ENCODE measurements at regions not wholly inside any gene's neighbourhood (a gene's known extent, or its start where the extent isn't known, plus 50 kb on each side); places are given as distances from the start of the nearest gene placed in this dataset.

DNA sequence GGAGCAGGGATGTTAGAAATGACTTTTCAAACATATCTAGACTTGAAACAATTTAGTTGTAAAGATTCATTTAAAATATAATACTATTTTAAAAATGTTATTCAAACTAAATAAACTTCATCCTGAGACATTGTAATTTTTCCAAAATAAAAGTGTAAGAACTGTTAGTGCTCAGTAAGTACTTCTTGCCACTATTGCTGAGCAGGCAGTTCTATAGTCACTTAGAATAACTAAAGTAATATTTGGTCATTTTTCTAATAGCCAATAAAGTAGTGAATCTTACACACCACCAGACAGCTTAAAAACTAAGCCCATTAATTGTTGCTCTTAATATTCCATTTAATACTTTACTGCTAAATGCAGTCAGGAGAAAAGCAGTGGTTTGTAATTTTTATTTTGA, 1120.0 kb upstream of the CDH10 start:
- no peak for DNase-seq (ENCODE audit: extremely low spot score, unreplicated experiment)
- Mint-ChIP-seq H3K27ac (ENCODE audit: unreplicated experiment) (no peak overlapping the region), H3K27me3 (ENCODE audit: unreplicated experiment) (no peaks in the 10 kb centered on the region), H3K36me3 (ENCODE audit: unreplicated experiment) (no peaks in the 10 kb centered on the region), H3K9me3 (ENCODE audit: unreplicated experiment) (peaks cover 9% of the 10 kb centered on the region), H3K4me1 (ENCODE audit: unreplicated experiment) (no peaks in the 10 kb centered on the region), H3K4me3 (ENCODE audit: unreplicated experiment) (no peak overlapping the region)
- no peak for TF ChIP-seq CTCF (IDR thresholded peaks at IDR 0.05)

DNA sequence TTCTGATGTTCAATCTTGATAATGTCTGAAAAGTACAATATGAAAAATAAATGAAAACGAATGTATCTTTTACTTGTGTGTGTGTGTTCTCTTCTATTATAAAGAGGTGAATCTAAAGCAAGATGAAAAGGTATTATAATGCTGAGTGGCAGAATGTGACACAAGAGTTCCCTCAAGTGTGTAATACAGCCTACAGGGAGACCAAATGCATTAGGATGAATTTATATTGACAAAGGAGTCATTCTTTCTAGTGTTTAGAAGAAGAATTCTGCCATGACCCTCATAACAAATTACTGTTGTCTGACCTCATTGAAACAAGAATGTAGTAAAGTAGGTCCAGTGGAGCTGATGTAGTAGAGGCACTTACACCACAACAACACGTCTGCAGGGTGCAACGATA, 1119.0 kb upstream of the CDH10 start:
- DNase-seq (ENCODE audit: extremely low spot score, unreplicated experiment): no peak
- H3K27ac Mint-ChIP-seq (ENCODE audit: unreplicated experiment): no peak overlapping the region
- H3K9me3 Mint-ChIP-seq (ENCODE audit: unreplicated experiment): peaks cover 10% of the 10 kb centered on the region
- H3K4me1 Mint-ChIP-seq (ENCODE audit: unreplicated experiment): no peaks in the 10 kb centered on the region
- no peaks in the 10 kb centered on the region for H3K36me3 Mint-ChIP-seq (ENCODE audit: unreplicated experiment)
- no peaks in the 10 kb centered on the region for H3K27me3 Mint-ChIP-seq (ENCODE audit: unreplicated experiment)
- no peak overlapping the region for H3K4me3 Mint-ChIP-seq (ENCODE audit: unreplicated experiment)
- no peak for TF ChIP-seq CTCF (IDR thresholded peaks at IDR 0.05)

GRCh38 chr5:25754895-25755294, 1110.1 kb upstream of the CDH10 start:
- H3K4me3 Mint-ChIP-seq (ENCODE audit: unreplicated experiment): no peak overlapping the region
- no peak overlapping the region for H3K27ac Mint-ChIP-seq (ENCODE audit: unreplicated experiment)
- H3K9me3 Mint-ChIP-seq (ENCODE audit: unreplicated experiment): peaks cover 56% of the 10 kb centered on the region
- H3K36me3 Mint-ChIP-seq (ENCODE audit: unreplicated experiment): no peaks in the 10 kb centered on the region
- H3K27me3 Mint-ChIP-seq (ENCODE audit: unreplicated experiment): no peaks in the 10 kb centered on the region
- TF ChIP-seq CTCF (IDR thresholded peaks at IDR 0.05): no peak
- no peaks in the 10 kb centered on the region for H3K4me1 Mint-ChIP-seq (ENCODE audit: unreplicated experiment)
- DNase-seq (ENCODE audit: extremely low spot score, unreplicated experiment): no peak

DNA sequence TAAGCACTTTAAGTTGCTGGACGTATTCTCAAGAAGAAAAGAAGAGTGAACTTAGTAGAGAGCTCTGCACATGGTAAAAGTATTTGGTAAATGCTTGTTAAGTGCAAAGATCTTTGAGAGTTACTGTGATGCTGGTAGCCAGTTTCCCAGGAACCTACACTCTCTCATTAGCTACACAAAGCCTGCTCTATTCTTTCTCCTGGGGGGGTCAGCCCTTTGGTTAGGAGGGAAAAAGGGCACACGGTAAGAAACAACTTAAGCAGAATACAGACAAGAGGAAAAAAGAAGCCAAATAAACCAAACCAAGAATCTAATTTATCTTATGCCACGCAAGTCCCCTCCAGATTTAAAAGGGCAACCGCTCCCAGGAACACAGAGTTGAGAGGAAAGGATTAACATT, 1100.1 kb upstream of the CDH10 start:
- no peak overlapping the region for H3K4me3 Mint-ChIP-seq (ENCODE audit: unreplicated experiment)
- no peaks in the 10 kb centered on the region for H3K36me3 Mint-ChIP-seq (ENCODE audit: unreplicated experiment)
- no peak for DNase-seq (ENCODE audit: extremely low spot score, unreplicated experiment)
- no peaks in the 10 kb centered on the region for H3K4me1 Mint-ChIP-seq (ENCODE audit: unreplicated experiment)
- peaks cover 19% of the 10 kb centered on the region for H3K9me3 Mint-ChIP-seq (ENCODE audit: unreplicated experiment)
- no peak overlapping the region for H3K27ac Mint-ChIP-seq (ENCODE audit: unreplicated experiment)
- H3K27me3 Mint-ChIP-seq (ENCODE audit: unreplicated experiment): no peaks in the 10 kb centered on the region
- no peak for TF ChIP-seq CTCF (IDR thresholded peaks at IDR 0.05)

DNA sequence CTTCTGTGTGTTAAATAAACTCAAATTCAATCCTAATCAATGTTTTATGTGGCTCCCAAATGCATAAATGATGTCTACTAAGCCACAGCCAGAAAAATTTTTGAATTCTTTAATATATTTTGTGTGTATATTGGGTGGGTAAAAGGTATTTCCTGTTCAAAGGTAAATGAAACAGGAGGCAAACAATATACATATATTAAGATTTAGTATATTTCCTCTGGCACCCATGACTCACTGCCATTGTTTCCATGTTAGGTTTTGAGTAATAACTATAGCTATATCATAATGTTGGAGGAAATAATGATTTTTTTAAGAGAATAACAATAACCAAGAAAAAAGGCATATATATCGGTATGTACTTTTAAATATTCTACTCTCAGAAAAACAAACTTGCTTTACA, 1071.9 kb upstream of the CDH10 start:
- H3K4me1 Mint-ChIP-seq (ENCODE audit: unreplicated experiment): no peaks in the 10 kb centered on the region

More for the DNA sequence above, 1071.9 kb upstream of the CDH10 start:
- Mint-ChIP-seq H3K27ac (ENCODE audit: unreplicated experiment) (no peak overlapping the region), H3K36me3 (ENCODE audit: unreplicated experiment) (no peaks in the 10 kb centered on the region), H3K4me3 (ENCODE audit: unreplicated experiment) (no peak overlapping the region), H3K27me3 (ENCODE audit: unreplicated experiment) (no peaks in the 10 kb centered on the region), H3K9me3 (ENCODE audit: unreplicated experiment) (peaks cover 4% of the 10 kb centered on the region)
- no peak for TF ChIP-seq CTCF (IDR thresholded peaks at IDR 0.05)
- no peak for DNase-seq (ENCODE audit: extremely low spot score, unreplicated experiment)

Measured in osteocyte (in vitro differentiated cells).